ENCODE measurements at regions not wholly inside any gene's neighbourhood (a gene's known extent, or its start where the extent isn't known, plus 50 kb on each side); places are given as distances from the start of the nearest gene placed in this dataset.

DNA sequence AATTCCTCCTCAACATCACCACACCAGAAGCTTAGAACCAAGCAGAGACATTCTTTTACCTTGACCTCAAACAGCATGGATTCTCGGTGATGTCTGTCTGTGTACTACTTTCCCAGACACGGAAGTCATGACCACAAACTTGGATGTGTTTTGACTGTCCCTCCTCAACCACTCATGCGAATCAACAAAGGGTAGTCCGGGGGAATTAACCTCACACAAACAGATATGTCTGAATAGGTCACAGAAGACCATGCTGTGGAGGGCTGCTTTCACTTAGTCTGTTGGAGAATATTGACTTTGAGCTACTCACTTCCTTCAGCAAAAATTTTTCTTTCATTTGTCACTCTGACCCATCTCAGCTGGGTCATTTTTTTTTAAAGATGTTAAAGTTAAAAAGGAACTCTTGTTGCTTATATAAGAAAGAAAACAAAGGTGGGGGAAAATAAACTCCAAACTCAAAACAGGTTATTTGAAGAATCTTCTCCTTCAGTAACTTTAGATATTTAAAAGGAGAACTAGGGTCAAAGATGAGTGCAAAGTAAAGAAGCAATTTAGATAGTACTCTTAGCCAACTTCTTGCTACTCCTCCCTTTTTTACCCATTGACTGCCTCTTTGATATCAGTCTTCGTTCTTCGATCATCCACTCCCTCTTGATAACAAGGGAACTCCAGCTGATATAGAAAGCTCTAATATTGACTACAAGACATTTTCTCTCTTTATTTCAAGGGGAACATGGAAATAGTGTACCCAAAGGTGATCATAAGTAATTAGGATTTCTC lies 343.4 kb upstream of the CDH6 start:
- TF ChIP-seq, protein P1, sequence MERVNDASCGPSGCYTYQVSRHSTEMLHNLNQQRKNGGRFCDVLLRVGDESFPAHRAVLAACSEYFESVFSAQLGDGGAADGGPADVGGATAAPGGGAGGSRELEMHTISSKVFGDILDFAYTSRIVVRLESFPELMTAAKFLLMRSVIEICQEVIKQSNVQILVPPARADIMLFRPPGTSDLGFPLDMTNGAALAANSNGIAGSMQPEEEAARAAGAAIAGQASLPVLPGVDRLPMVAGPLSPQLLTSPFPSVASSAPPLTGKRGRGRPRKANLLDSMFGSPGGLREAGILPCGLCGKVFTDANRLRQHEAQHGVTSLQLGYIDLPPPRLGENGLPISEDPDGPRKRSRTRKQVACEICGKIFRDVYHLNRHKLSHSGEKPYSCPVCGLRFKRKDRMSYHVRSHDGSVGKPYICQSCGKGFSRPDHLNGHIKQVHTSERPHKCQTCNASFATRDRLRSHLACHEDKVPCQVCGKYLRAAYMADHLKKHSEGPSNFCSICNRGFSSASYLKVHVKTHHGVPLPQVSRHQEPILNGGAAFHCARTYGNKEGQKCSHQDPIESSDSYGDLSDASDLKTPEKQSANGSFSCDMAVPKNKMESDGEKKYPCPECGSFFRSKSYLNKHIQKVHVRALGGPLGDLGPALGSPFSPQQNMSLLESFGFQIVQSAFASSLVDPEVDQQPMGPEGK (CRISPR knock-in tag; IDR thresholded peaks at IDR 0.05; ENCODE audit: borderline replicate concordance), result no peak
- no peak for TF ChIP-seq ZNF8 (CRISPR knock-in tag; IDR thresholded peaks at IDR 0.05)
- no peak for TF ChIP-seq ARNTL (CRISPR knock-in tag; IDR thresholded peaks at IDR 0.05; ENCODE audit: borderline replicate concordance, low read depth)
- TF ChIP-seq ESRRG (CRISPR knock-in tag; IDR thresholded peaks at IDR 0.05), result no peak
- TF ChIP-seq, protein P2, sequence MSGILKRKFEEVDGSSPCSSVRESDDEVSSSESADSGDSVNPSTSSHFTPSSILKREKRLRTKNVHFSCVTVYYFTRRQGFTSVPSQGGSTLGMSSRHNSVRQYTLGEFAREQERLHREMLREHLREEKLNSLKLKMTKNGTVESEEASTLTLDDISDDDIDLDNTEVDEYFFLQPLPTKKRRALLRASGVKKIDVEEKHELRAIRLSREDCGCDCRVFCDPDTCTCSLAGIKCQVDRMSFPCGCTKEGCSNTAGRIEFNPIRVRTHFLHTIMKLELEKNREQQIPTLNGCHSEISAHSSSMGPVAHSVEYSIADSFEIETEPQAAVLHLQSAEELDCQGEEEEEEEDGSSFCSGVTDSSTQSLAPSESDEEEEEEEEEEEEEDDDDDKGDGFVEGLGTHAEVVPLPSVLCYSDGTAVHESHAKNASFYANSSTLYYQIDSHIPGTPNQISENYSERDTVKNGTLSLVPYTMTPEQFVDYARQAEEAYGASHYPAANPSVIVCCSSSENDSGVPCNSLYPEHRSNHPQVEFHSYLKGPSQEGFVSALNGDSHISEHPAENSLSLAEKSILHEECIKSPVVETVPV (CRISPR knock-in tag; IDR thresholded peaks at IDR 0.05), result no peak

Data from SK-N-SH treated with all-trans-retinoic acid at 6 μM for 48 hours (cell line).